HG03571 (cell line): ENCODE measurements at regions not wholly inside any gene's neighbourhood (a gene's known extent, or its start where the extent isn't known, plus 50 kb on each side); places are given as distances from the start of the nearest gene placed in this dataset.

Source experiments
- ATAC-seq: cut with Tn5 transposase; IDR thresholded peaks from one replicate; pipeline ENCODE4 v1.9.1; 2021; ENCODE audit not compliant: unreplicated experiment

DNA sequence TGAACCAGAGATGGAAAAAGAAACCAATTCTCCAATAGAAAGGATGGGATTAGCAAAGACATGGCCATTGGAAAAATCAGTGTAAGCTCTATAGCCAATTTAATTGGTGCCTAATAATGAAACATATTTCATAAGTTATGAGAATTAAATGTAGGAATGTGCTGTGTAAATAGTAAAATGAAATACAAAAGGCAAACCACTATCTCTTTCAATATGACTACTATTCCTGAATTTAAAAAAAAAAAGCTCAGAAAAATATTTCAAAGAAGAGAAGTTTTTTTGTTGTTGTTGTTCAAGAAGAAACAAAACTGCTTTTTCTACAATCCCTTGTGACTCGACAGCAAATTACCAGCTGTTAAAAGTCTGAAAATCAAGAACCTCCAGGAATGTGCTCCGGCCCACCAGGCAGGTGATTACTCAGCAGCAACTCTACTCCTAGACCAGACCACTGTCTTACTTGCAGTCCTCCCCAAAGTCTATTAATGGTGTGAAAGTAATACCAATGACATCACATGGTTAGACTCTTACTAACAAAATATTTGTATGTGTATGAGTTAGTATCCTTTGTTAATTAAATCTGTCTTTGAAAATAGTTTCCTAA, 362.4 kb downstream of the KCTD12 start:
- ATAC-seq: no peak

DNA sequence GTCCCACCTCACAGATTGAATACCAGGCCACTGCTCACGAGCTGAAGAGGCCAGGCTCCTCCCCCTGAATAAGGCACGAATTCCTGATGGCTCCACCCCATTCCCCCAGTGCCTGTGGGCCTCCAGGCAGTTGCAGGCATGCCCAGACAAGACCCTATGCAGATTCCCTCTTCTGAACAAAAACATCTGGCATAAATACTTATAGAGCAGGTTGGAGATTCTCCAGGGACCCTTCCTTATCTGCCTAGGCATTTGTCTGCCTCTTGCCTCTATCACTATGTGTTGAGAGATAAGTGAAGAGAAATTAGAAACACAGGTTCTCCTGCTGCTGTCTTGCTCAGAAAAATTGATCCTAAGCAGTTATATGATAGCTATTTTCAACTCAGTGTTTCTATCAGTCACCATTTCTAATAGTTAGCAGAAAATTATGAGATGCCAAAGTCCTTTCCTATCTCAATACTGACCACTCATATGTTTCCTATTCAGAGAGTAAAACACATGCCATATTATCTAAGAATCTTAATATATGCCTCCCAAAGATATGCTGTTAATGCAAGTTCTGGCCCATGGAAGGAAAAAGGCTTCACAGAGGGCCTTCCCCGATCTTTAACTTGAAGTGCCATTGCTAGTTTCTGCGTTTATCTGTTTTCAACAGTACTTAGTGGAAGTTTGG, 364.0 kb downstream of the KCTD12 start:
- no peak for ATAC-seq

DNA sequence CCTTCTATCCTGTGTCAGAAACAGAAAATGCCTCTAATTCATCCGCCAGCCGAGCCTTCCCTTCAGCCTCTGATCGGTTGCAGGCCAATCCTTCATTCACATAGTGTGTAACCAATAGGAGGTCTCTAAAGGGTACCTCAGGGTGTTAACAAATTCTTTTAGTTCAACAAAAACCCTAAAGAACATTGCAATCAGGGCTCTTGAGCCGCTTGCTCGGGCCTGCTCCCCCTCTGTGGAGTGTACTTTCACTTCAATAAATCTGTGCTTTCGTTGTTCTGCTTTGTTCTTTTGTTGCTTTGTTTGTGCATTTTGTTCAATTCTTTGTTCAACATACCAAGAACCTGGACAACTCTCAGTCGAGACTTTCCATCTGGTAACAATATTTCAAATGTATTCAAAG, 366.5 kb downstream of the KCTD12 start:
- no peak for ATAC-seq

DNA sequence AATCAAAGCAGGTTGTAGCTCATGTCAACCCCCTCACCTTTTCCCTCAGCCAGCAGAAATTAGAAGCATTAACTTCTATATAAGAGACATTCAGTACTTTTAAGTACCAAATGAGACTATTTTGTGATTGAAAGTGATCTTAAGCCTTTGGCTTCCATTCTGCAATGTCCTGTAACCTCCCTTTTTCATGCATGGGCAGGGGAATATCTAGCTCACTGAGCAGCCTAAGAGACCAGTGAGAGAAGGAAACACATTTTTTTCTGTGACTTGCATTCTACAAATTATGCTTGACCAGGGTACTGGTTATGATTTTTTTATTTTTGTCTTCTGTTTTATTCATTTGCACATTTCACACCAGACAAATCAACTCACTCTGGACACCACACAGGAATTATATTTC, 369.6 kb downstream of the KCTD12 start:
- ATAC-seq: no peak

DNA sequence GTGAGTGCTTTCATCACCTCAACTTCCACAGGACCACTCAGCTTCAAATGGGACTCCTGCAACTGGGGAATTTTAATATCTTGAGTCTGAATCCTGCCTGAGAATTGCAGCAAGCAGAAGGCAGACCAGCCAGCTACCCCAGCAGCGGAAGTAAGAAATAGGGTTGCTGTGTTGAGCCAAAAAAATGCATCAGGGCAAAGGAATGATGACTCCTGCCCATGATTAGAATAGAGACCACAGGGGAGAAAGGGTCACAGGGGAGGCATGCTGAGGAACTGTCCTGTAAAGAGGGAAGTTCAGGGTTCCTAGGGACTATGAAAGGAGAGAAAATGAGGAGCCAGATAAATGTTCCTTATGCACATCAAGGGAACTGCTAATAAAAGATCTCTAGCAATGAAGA, 370.2 kb downstream of the KCTD12 start:
- no peak for ATAC-seq

DNA sequence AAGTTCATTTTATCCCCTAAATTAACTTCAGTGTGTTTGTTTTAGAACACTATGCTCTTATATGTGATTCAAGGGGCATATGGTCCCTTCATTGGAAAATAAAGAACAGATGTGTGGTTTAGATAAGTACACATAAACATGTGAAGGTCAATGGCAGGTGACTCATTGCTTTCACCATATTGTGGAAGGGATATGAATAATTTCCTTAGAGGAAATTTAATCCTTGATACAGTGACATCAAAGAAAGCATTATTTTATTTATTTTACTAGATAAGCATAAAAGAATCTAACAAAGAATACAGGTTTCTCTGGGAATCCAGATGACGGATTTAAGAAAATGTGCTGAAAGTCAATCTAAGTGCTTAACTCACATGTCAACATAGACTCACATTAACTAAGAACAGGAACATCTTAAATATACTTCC, 373.5 kb downstream of the KCTD12 start:
- no peak for ATAC-seq

DNA sequence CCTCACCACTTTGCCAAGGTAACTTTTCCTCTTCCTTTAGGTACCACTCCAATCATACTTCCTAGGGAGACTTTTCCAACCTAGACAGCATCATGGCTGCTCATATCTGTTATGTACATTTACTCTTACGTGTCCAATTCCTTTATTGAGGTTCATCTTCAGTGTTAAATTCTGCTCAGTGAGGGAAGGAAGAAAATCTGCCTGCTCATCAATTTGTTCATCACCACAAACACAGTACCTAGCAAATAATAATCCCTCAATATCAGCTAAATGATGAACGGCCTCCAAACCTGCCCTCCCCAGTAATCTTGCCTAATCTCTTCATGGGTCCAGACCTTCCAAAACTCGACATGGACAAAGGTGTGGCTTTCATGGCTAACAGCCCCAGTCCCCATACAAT, 380.8 kb downstream of the KCTD12 start:
- no peak for ATAC-seq

DNA sequence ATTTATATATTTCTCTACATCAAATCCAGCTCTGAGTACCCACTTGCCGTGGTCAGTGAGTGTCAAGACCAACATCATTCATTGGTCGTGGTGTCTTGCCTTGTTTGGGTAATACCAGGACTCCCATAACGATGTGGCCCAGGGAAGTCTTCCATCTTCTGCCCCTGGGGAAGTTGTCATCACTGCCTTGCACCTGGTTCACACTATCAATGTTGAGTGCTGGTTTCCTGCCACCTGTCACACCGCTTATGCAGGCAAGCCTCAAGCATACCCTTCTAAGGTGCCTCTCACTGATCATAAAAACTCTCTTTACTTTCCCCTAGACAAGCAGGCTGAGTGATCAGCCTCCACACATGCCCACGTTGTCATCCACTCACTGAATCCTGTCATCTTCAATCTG, 382.4 kb downstream of the KCTD12 start:
- no peak for ATAC-seq

DNA sequence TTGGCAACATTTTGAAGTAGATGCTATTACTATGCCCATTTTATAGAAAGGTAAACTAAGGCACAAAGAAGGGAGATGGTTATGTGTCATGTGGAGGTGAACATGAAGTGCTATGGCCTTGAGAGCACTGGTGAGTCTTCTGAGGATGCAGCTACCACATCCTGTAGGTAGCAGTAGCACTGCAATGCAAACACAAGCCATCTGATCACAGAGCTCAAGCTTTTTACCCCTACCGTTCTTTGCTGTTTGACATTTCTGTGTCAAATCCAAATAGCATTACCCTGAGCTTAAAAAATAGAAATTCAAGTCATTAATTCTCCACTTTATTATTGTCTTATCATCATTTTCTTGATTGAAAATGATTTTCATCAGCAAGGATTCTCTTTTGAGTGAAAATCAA, 382.9 kb downstream of the KCTD12 start:
- no peak for ATAC-seq

DNA sequence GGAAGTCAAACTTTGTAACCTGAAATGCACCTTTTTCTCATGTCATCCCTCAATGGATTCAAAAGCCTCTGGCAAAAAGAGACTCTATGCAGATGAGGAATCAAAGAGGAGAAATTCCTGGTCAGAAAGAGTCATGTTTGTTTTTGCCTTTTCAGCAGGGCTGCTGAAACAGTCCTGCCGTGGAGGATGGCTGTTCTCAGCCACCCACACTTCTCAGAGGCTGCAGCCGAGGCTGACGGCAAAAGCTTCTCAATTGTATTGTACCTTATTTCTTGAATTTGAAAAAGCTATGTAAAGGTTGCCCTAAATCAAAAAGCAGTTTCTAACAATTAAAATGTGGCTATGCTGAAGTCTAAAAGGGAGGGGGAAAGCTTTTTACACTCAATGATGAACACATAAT, 385.3 kb downstream of the KCTD12 start:
- no peak for ATAC-seq

DNA sequence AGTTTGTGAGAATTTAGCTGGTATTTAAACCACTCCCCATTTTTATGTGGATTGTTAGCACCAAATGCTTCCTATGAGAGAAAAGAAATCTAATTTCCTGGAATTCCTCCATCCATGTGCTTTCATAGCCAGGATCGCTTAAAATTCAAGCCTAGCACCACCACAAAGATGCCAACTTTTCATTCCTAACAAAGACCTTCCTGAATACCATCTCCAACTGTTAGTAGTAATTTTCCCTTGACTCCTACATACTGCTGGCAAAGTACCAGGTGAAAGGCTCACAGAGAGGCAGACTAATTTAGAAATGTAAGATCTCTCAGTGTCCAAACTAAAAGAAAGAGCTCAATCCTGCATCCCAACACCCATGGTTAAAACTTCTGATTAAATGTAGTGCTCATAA, 386.3 kb downstream of the KCTD12 start:
- no peak for ATAC-seq

DNA sequence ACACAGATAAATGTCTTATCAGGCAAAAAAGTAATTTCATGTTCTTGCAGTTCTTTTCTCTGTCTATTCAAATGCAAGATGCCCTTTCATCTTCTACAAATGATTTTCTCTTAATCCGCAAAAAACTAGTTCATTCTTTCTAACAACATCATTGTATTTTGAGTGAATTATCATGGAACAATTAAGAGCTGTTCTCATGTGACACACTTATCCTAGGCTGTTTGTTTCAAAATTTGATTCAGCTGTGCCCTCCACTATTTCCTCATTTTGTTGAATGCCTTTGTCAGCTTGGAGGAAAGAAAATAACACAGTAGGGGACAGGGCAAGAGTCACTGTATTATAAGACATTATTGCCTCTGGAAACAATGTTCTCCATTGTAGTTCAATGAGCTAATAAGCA, 396.9 kb downstream of the KCTD12 start:
- no peak for ATAC-seq

DNA sequence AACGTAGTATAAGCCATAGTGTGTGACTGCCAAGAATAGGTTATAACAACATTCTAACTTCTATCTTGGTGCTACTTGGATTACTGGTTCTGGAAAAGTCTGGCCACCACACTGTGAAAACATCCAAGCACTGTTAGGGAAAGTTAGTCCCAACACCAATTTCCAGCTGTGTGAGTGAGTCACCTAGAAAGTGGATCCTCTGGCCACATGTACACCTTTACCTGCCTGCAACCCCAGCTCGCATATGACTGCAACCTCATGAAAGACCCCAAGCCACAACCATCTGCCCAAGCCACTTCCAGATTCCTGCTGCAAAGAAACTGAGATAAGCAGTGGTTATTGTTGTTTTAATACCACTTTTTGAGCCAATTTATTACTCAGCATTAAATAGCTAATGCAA, 404.5 kb downstream of the KCTD12 start:
- ATAC-seq: no peak

DNA sequence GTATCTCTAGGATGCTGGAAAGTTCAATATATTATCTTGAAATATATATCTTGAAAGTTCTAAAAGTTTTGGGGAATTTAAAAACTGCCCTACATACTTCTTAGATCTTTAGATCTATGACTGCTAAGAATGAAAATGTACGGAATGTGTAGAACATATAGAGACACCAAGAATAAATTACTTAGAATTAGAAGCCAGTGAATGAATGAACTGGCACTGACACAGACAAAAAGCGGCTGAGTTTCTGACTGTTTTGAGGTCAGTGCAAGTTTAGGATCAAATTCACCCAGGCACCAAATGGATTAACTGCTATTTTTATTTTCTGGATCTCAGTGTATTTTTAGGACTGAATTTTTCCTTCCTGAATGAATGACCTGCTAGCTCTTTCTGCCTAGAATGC, 411.2 kb downstream of the KCTD12 start:
- no peak for ATAC-seq

DNA sequence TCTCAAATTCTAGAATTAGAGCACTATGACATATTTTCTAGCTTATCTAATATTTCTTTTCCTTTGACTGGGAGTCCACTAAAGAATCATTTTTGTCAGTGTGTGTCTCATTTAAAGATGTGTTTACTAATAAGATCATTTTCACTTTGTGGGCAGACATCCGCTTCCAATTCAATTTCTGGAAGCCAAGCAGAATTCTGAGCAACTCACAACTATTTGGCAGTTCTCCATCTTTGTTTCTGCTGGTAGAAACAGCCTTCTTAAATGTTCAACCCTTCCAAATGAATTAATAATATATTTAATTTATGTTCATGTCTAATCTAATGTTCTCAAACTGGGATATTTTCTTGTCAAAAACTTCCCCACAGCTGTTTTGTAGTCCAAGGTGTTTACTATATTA, 411.8 kb downstream of the KCTD12 start:
- no peak for ATAC-seq

DNA sequence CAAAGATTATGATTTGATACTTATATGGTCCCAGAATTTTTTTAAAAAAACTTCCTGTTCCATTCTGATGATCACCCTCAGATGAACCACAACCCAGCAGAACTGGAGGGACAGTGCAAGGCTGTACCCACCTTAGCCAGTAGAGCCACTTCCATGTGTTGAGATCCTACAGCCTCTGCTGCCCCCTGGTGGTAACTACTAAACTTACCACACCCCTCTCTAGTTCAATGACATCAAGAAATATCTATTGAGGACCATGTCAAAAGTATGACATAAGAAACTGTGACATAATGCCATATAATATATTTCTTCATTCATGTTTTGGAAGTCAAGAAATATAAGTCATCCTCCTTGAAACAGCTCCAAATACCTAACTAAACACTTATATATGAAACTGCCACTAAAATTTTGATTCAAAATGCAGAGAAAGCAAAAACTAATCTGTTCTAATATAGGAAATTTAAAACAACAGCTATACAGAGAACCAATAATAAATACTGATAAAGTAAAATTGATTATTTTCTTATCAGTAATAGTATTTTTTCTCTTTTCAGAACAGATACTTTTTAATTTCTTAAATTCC, 412.6 kb downstream of the KCTD12 start:
- ATAC-seq: peak; percentile 97

DNA sequence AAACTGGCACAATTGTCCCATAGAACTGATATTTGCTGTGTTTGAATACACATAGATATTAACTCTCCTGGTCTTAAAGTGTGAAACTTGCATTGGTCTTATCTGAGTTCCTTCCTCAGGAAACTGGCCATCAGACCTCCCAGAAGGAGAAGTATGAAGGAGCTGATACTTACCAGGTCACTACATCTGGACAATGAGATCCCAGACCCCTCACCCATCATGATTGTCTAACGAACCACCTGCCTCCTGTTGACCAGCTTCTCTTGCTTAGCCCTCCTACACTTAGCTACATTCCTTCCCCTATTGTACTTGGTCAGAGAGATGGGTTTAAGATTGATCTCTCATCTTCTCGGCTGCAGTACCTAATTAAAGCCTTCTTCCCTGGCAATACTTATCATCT, 413.3 kb downstream of the KCTD12 start:
- ATAC-seq: no peak

DNA sequence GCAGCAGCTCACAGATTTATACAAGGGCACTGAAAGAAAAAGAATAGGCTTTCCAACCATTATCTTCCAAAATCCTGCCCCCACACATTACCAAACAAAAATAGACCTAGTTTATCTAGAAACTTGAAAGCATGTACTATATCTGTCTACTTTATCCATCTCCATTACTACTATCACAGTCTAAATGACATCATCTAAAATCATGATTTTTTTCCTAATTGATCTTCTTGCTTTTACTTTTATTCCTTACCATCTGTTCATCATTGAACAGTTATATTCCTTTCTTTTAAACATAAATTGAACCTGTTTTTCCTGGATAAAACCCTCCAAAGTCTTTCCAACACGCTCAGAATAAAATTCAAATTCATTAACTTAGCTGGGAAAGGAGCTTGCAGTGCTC, 414.7 kb downstream of the KCTD12 start:
- ATAC-seq: no peak

DNA sequence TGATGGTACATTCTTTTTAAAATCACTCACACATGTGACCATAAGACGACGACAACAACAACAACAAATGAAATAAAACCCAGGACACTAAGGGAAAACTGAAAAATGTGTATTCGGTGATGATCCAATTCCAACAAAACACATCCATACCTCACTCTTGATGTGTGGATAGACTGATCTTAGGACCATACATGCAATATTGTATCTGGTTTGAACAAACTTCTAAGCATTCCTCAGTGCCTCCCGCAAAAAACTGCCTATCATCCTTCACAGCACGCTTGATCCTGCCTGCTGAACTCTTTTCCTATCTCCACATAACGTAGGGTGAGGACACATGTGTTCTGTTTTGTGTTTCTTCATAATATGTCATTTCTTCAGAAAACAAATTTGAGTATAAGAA, 415.2 kb downstream of the KCTD12 start:
- no peak for ATAC-seq

DNA sequence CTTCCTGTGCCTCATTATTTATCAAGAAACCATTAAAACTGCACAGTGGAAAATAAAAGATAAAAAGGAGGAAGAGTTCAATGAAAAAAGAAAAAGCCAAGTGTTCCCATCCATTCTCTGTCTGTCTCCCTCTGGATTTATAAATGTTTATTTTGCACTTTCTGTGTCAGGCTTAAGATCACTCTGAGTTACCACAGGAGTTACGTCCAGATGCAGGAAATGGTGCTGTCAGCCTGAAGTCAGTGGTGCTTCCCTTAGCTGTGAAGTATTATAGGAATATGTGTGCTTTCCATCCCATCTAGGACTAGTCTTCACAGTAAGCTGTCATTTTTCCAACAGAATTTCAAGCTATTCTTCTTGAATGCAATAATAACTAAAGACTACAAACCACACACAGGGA, 420.2 kb downstream of the KCTD12 start:
- no peak for ATAC-seq

DNA sequence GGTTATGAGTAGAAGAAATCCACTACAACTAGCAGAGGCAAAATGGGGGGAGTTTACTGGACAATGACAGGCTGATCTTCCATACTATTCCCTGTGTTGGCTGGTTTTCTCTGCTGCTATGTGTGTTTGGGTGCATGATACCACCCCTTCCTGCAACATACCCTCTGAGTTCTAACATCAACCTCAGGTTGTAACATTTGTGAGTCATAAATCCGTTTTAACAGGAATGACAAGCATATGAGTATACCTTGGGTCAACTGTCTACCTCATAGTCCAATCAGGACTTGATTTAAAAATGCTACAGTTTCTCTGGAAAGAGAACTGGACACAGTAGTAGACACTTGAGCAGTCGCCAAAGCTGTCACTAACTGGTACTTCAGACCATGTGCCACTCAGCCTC, 422.9 kb downstream of the KCTD12 start:
- ATAC-seq: no peak

DNA sequence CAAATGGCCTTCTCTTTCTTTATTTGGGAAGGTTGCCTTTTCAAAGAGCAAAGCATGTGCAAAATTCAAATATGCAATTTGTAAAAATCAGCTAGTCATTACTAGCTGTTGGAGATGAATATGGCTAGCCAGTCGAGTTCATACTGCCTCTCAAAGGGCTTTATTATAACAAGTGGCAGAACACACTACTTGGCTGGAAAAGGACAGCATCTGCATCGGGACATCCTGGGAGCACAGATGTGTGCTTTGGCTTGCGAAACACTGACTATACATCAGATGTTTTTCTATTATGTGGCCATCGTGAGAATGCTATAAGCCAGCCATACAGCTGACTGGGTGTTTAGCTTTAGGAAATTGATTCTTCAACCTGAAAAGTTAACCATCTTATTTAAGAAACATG, 424.2 kb downstream of the KCTD12 start:
- no peak for ATAC-seq

DNA sequence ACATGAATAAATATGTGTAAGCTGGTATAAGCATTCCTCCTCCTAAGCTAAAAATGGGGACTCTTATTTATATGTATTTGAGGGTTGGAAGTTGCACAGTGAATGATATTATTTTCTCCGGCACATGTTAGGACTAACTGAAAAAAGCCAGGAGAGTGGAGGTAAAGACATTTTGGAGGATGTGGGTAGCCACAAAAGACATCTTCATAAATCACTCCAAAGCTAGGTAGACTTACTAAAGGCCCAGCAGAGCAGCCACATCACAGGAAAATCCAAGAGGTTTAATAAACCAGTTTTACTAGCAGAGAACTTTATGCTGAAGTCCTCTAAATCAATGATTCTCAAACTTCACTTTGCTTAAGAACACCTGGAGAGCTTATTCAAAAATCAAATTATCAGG, 424.7 kb downstream of the KCTD12 start:
- ATAC-seq: no peak
